ENCODE measurements at regions not wholly inside any gene's neighbourhood (a gene's known extent, or its start where the extent isn't known, plus 50 kb on each side); places are given as distances from the start of the nearest gene placed in this dataset.

DNA sequence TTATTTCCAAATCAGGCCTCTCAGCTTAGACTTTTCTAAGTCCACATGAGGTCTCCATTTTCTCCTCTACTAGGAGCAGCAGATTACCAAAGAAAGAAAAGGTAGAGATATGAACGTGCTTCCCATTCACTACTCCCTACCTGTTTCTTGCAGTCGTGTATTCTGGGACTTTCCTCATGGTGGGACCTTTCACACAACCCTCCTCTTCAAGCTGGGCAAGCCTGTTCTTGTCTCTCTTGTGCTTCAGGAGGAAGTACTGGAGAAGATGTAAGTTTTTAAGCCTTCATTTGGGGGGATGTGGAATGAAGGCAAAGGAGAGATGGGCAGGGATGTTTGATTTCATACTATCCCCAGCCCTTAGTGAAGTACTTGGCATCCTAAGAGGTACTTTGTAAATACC, 128.8 kb upstream of the SESN3 start:
- Histone ChIP-seq H3K4me1 (peaks cover 12% of the 10 kb centered on the region), H3K27me3 (no peaks in the 10 kb centered on the region), H3K4me3 (no peak overlapping the region), H3K36me3 (no peaks in the 10 kb centered on the region), H3K9me3 (no peaks in the 10 kb centered on the region), H3K27ac (no peak overlapping the region)
- intact Hi-C loops (cut with DNase I): no loop called here
- ATAC-seq (no peak), DNase-seq (no peak)
- TF ChIP-seq, protein P1, sequence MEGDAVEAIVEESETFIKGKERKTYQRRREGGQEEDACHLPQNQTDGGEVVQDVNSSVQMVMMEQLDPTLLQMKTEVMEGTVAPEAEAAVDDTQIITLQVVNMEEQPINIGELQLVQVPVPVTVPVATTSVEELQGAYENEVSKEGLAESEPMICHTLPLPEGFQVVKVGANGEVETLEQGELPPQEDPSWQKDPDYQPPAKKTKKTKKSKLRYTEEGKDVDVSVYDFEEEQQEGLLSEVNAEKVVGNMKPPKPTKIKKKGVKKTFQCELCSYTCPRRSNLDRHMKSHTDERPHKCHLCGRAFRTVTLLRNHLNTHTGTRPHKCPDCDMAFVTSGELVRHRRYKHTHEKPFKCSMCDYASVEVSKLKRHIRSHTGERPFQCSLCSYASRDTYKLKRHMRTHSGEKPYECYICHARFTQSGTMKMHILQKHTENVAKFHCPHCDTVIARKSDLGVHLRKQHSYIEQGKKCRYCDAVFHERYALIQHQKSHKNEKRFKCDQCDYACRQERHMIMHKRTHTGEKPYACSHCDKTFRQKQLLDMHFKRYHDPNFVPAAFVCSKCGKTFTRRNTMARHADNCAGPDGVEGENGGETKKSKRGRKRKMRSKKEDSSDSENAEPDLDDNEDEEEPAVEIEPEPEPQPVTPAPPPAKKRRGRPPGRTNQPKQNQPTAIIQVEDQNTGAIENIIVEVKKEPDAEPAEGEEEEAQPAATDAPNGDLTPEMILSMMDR (IDR thresholded peaks at IDR 0.05): no peak

DNA sequence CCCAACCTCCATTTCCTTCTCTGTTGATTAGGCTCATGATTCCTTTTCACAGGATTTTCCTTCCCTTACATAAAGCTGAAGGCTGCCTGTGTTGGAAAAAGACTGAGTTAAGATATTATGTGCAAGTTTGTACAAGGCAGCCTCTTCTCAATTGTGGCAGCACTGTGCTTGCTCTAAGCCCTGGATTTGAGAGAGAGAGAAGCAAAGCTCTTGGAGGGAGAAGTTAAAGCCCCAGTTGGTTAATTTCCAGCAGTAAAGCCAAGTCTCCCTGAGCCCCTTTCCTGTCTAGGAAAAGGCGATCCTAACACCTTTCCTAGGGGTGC, 128.3 kb upstream of the SESN3 start:
- peaks cover 8% of the 10 kb centered on the region for H3K4me1 ChIP-seq
- no peak overlapping the region for H3K4me3 ChIP-seq
- no peaks in the 10 kb centered on the region for H3K36me3 ChIP-seq
- H3K27ac ChIP-seq: no peak overlapping the region
- ATAC-seq (no peak), DNase-seq (no peak)
- TF ChIP-seq, protein P1 (IDR thresholded peaks at IDR 0.05): no peak
- intact Hi-C loops (cut with DNase I): no loop called here
- no peaks in the 10 kb centered on the region for H3K27me3 ChIP-seq
- H3K9me3 ChIP-seq: no peaks in the 10 kb centered on the region

DNA sequence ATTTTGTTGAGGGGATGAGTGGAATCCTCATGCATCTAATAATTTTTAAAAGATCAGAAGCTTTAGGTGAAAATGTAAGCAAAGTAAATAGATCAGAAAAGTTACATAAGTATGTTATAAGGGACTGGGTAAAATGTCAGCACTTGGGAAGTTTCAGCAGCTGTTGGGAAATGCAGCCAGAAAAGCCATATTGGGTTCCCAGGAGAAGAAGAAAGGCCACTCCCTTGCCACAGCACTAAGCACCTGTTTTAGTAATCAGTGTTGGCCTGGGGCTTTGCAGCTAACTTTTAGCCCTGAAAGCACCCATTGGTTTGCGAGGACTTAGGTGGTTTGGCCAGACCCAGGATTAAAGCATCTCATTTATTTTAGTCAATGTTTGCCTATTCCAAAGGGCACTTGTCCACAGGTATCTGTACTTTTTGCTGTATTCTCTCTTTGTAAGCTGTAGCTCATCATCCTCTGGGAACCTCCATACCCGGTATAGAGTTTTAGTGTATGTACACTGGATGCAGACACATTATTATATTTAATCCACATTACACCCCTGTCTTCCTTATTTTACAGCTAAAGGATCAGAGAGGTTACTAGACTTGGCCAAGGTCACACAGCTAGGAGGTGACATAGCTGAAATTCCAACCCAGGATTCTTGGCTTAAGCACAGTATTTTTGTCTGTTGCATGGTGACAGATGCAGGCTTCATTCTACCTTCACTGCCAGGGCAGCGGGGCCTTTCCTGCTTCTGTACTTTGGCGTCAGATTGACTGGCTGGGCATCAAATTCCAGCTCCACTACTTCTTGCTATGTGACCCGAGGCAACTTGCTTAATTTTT, 127.7 kb upstream of the SESN3 start:
- DNase-seq: no peak
- no peaks in the 10 kb centered on the region for H3K36me3 ChIP-seq
- TF ChIP-seq, protein P1 (IDR thresholded peaks at IDR 0.05): no peak
- ATAC-seq: peak; percentile 23
- intact Hi-C loops (cut with DNase I): no loop called here
- no peaks in the 10 kb centered on the region for H3K27me3 ChIP-seq
- no peaks in the 10 kb centered on the region for H3K9me3 ChIP-seq
- no peak overlapping the region for H3K27ac ChIP-seq
- H3K4me3 ChIP-seq: no peak overlapping the region
- peaks cover 8% of the 10 kb centered on the region for H3K4me1 ChIP-seq

DNA sequence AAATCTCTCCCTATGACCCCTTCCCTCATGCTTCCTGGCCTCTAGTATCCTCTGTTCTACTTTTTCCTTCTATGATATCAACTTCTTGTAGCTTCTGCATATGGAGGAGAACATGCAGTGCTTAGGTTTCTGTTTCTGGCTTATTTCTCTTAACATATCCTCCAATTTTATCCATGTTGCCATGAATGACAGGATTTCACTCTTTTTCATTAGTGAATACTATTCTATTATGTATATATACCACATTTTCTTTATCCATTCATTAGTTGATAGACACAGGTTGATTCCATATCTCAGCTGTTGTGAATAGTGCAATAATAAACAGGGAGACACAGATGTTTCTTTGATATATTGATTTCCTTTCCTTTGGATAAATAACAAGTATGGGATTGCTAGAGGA, 123.3 kb upstream of the SESN3 start:
- H3K4me1 ChIP-seq: no peaks in the 10 kb centered on the region
- TF ChIP-seq, protein P1 (IDR thresholded peaks at IDR 0.05): no peak
- H3K9me3 ChIP-seq: no peaks in the 10 kb centered on the region
- no peaks in the 10 kb centered on the region for H3K27me3 ChIP-seq
- intact Hi-C loops (cut with DNase I): no loop called here
- H3K36me3 ChIP-seq: no peaks in the 10 kb centered on the region
- no peak overlapping the region for H3K4me3 ChIP-seq
- H3K27ac ChIP-seq: no peak overlapping the region
- ATAC-seq (no peak), DNase-seq (no peak)

DNA sequence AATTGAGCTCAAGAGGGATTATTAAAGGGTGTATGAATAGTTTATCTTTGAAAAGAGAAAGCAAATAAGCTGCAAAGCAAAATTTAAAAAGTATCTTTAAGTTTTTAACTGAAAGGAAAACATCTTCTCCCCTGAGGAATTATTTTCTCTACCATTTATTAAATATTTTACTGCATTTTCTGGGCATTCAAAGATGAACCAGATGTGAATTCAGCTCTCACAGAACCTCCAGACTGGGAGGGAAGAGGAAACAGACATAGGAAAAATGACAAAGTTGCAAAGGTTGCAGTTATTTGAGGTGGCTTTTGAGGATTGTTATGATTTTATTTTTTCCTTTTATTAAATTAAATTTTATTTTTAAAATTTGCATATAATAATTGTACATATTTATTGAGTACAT, 122.7 kb upstream of the SESN3 start:
- H3K9me3 ChIP-seq: no peaks in the 10 kb centered on the region
- H3K27me3 ChIP-seq: no peaks in the 10 kb centered on the region
- DNase-seq: no peak
- intact Hi-C loops (cut with DNase I): no loop called here
- H3K4me3 ChIP-seq: no peak overlapping the region
- TF ChIP-seq, protein P1 (IDR thresholded peaks at IDR 0.05): no peak
- H3K36me3 ChIP-seq: no peaks in the 10 kb centered on the region
- H3K27ac ChIP-seq: no peak overlapping the region
- no peaks in the 10 kb centered on the region for H3K4me1 ChIP-seq
- no peak for ATAC-seq

Data from upper lobe of right lung (tissue), 1 donor.